IMR-90 (cell line): ENCODE measurements at regions not wholly inside any gene's neighbourhood (a gene's known extent, or its start where the extent isn't known, plus 50 kb on each side); places are given as distances from the start of the nearest gene placed in this dataset.

Source experiments
- BHLHE40 ChIP-seq: fragments of 150-350 bp; IDR thresholded peaks from 2 replicates; pipeline ENCODE4 v1.6.1; 2016; ENCODE audit warnings: mild to moderate bottlenecking, low read depth, low read length
- CEBPB ChIP-seq: IDR thresholded peaks from 2 replicates; pipeline ENCODE4 v1.6.1; 2012; ENCODE audit warnings: low read depth, low read length, improper control_type of control experiment
- CHD1 ChIP-seq: IDR thresholded peaks from 2 replicates; pipeline ENCODE4 v1.6.1; 2012; ENCODE audit warnings: low read depth, low read length, improper control_type of control experiment
- MAFK ChIP-seq: IDR thresholded peaks from 2 replicates; pipeline ENCODE4 v1.6.1; 2012; ENCODE audit warnings: low read depth, low read length, improper control_type of control experiment
- MAZ ChIP-seq: IDR thresholded peaks from 2 replicates; pipeline ENCODE4 v1.6.1; 2012; ENCODE audit warnings: low read depth, mild to moderate bottlenecking, low read length, improper control_type of control experiment, moderate library complexity, borderline replicate concordance
- MXI1 ChIP-seq: IDR thresholded peaks from 2 replicates; pipeline ENCODE4 v1.6.1; 2012; ENCODE audit warnings: low read depth, mild to moderate bottlenecking, low read length, moderate library complexity, borderline replicate concordance
- NFE2L2 ChIP-seq: fragments of 150-350 bp; IDR thresholded peaks from 2 replicates; pipeline ENCODE4 v1.6.1; 2016; ENCODE audit warnings: low read depth, mild to moderate bottlenecking, low read length
- POLR2A ChIP-seq: IDR thresholded peaks from 2 replicates; pipeline ENCODE4 v1.6.1; 2012; ENCODE audit warnings: mild to moderate bottlenecking, low read depth, low read length
- RAD21 ChIP-seq: IDR thresholded peaks from 2 replicates; pipeline ENCODE4 v1.6.1; 2012; ENCODE audit warnings: low read length, improper control_type of control experiment
- RCOR1 ChIP-seq: IDR thresholded peaks from 2 replicates; pipeline ENCODE4 v1.6.1; 2012; ENCODE audit warnings: mild to moderate bottlenecking, low read length, improper control_type of control experiment; ENCODE audit not compliant: insufficient replicate concordance
- RFX5 ChIP-seq: IDR thresholded peaks from 2 replicates; pipeline ENCODE4 v1.8.0; 2012; ENCODE audit warnings: low read depth, mild to moderate bottlenecking, low read length, moderate library complexity
- SMC3 ChIP-seq: fragments of 150-350 bp; IDR thresholded peaks from 2 replicates; pipeline ENCODE4 v1.6.1; 2016; ENCODE audit warnings: low read depth, mild to moderate bottlenecking, antibody characterized with exemption, low read length, moderate library complexity
- TF ChIP-seq, protein P1 (sequence below): fragments of 150-350 bp; IDR thresholded peaks from 2 replicates; pipeline ENCODE4 v1.6.1; 2017; ENCODE audit warnings: mild to moderate bottlenecking, antibody characterized with exemption, low read length, low read depth
- TF ChIP-seq, protein P2 (sequence below): conservative IDR thresholded peaks from 2 replicates; pipeline ENCODE4 v1.5.1; 2012; ENCODE audit warnings: mild to moderate bottlenecking, low read depth, low read length, improper control_type of control experiment

DNA sequence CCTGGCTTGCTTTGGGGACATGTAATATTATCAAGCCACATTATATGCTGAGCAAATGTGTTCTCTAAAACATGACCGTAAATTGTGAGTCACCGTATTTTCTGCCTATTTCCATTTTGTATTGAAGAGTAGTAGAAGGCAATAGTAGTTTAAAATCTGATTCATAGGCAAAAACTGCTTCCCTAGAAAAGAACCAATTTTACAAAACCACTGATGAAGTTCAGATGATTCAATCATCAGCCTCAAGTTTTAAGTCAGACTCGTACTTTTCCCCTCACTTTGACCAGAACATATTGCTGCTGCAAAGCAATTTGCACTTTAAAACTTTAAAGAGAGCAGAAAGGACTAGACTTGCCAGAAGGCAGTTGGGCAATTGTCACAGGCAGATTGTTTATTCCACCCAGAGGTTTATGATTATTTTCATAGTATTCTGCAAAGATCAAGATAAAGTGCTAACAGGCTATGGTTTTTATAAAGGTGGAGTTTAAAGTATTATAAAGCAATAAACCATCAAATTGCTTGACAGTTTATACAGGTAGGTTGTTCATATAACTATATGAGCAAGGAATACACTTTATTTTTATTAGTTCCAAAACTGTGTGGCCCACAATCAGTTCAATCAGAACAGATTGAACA, 168.2 kb downstream of the ETV1 start:
- TF ChIP-seq, protein P1, sequence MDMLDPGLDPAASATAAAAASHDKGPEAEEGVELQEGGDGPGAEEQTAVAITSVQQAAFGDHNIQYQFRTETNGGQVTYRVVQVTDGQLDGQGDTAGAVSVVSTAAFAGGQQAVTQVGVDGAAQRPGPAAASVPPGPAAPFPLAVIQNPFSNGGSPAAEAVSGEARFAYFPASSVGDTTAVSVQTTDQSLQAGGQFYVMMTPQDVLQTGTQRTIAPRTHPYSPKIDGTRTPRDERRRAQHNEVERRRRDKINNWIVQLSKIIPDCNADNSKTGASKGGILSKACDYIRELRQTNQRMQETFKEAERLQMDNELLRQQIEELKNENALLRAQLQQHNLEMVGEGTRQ = no peak
- TF ChIP-seq, protein P2, sequence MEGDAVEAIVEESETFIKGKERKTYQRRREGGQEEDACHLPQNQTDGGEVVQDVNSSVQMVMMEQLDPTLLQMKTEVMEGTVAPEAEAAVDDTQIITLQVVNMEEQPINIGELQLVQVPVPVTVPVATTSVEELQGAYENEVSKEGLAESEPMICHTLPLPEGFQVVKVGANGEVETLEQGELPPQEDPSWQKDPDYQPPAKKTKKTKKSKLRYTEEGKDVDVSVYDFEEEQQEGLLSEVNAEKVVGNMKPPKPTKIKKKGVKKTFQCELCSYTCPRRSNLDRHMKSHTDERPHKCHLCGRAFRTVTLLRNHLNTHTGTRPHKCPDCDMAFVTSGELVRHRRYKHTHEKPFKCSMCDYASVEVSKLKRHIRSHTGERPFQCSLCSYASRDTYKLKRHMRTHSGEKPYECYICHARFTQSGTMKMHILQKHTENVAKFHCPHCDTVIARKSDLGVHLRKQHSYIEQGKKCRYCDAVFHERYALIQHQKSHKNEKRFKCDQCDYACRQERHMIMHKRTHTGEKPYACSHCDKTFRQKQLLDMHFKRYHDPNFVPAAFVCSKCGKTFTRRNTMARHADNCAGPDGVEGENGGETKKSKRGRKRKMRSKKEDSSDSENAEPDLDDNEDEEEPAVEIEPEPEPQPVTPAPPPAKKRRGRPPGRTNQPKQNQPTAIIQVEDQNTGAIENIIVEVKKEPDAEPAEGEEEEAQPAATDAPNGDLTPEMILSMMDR = no peak
- TF ChIP-seq MAFK (peak; percentile 50; the same call in 1 of the 2 replicates), MXI1 (no peak), MAZ (no peak), RCOR1 (no peak), POLR2A (no peak), BHLHE40 (no peak), RFX5 (no peak), RAD21 (no peak), NFE2L2 (no peak), CEBPB (no peak), SMC3 (no peak), CHD1 (no peak)
